Inferior parietal cortex (tissue), 1 donor: ENCODE measurements at regions not wholly inside any gene's neighbourhood (a gene's known extent, or its start where the extent isn't known, plus 50 kb on each side); places are given as distances from the start of the nearest gene placed in this dataset.
"Not testable (repeated sequence)": the region's sequence is repeated elsewhere in the genome, so short reads cannot be mapped to it uniquely, and the experiment has no call there.

Experiments used
- DNase-seq: peaks from one replicate; pipeline ENCODE4 v3.0.0-alpha.2; 2016; ENCODE audit errors: extremely low spot score

DNA sequence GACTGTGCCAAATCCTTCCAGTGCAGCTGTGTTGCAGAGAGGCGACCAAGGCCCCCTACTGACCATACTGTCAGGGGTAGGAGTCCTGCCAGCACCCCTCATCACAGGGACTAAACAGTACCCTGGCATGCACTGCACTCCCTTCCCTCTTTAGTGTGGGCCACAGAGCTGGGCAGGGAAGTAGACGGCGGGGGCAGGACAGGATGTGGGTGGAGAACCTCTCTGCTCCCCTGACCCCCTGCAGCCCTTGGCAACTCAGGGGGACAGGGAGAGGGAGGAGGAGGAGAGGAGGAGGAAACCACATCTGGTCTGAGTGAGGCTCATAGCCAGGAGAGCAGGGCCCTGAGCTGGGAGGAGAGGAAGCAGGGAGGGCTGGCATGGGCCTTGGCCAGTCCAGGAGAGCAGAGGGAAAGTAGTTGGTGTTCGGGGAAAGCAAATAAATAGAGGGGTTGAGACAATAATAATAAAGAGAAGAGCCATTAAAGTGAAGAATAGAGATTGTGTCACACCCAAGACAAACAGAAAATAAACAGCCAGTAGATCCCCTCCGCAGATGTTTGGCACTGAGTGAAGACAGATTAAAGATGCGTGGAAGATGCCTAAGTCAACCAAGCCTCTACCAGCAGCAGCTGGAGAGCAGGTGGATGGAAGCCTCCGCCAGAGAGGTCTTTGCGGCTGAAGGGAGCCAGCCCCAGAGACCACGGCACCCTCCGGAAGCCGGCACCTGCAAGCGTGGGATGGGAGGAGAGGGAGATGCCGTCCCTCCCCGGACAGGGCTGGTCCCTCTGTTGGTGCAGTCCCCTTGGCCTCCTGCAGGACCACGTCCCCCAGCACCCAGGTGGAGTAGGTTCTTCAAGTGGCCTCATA lies 61.5 kb downstream of the RPUSD4 start:
- no peak for DNase-seq

DNA sequence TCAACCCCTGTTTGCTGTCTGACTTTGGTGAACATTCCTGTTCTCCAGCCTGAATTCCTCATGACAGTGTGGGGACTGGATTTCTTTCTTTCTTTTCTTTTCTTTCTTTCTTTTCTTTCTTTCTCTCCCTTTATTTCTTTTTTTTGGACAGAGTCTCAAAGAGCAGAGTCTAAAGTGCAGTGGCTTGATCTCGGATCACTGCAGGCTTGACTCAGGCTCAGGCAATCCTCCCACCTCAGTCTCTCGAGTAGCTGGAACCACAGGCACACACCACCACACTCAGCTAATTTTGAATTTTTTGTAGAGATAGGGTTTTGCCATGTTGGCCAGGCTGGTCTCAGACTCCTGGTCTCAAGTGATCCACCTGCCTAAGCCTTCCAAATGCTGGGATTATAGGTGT lies 63.1 kb downstream of the RPUSD4 start:
- DNase-seq: no peak

DNA sequence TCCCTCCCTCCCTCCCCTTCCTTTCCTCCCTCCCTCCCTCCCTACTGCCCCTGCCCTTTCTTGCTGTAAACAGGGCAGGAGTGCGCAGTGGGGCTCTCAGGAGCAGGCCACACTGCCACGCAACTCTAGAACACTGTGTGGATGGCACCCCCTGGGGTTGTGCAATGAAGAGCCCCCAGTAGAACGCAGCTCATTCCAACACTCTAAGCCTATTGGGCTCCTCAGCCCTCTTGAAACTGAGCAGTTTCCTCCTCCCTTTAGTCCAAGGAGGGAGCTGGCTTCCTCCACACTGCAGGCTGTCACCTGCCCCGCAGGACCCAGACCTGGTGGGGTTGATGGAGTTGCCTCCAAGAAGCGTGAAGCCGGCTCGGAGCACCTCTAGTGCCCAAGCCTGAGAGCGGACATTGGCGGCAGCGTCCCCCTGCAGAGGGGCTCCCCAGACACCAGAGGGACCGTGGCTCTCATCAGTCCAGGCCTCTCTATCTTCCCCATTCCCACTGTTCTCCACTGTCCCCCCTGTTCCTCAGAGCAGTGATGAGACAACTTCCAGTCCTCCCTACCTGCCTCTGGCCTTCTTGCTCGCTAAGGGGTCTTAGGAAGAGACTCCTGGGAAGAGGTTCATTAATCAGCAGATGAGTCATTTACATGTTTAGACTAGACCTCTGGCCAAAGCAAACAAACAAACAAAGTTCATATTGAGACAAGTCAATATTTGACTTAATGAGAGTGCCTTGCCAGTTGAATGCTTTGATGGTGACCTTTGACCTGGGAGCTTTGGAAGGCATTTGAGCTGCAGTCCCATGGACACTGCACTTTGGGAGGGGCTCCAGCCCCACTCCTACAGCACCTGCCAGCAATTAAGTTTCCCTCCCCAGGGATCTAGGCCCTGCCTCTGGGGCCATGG lies 64.0 kb downstream of the RPUSD4 start:
- no peak for DNase-seq

DNA sequence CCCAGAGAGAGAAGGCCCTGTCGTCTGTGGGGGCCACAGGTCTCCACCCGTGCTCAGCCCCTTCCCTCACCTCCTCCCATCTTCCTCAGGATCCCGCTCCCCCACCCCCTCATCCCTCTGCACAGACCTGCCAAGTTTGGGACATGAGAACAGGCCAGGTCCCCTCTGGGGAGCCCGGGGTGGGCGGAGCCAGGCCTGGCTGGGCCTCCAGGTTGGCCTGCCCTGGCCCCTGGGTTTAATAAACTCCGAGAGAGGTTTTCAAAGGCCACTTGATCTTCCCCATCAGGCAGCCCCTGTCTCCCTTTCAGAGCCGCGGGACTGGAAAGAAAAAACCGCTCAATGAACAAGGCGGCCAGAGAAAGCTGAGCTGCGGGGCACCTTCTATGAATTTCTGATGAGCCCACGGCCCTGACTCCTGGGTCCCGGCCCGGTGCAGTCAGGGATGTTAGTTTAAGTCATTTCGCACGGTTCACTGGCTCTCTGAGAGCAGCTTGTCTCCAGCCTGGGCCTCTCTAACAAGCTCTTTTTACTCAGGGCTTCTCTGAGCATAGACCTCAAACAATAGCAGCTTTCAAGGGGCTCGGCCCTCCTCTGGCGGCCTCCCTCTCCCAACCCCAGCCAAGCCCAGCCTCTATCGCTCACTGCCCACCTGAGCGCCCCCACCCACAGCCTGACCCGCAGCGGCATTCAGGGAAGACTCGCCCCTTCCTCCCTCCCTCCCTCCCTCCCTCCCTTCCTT lies 64.8 kb downstream of the RPUSD4 start:
- DNase-seq: peak; percentile 13

DNA sequence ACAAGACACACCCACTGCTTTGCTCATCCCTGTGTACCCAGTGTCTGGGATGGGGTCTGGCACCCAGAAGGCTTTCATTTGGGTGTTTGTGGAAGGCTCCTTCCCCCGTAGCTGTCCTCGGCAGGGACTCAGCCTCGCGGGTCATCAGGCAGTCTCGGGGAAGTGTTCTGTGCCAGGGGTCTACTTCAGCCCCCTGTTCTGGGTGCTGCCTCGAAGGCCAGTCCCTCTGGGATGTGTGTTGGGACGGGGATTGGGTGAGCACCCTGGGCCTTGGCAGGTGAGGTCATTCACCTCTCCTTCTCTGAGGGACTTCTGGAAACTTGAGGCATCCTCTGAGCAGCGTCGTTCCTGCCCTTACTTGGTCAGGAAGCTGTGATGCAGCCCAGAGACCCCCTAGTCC lies 65.5 kb downstream of the RPUSD4 start:
- DNase-seq: no peak

DNA sequence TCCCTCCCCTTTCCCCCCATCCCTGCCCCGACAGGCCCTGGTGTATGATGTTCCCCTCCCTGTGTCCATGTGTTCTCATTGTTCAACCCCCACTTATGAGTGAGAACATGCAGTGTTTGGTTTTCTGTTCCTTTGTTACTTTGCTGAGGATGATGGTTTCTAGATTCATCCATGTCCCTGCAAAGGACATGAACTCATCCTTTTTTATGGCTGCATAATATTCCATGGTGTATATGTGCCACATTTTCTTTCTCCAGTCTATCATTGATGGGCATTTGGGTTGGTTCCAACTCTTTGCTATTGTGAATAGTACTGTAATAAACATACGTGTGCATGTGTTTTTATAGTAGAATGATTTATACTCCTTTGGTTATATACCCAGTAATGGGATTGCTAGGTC lies 68.0 kb downstream of the RPUSD4 start:
- not testable (repeated sequence) for DNase-seq

DNA sequence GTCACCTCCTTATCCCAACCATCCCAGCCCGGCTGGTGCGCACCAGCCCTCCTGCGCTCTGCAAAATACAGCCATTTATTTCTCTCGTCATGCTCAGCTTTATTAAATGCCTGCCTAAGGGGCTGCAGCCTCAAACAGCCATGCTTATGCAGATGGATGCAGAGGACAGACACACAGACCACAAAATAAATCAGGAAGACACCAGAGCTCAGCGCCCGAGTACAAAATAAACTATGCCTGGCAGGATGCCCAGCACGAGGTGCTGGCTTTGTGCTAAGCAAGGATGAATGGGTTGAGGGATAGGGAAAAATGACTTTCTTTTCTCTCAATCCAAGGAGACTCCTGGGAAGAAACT lies 70.5 kb downstream of the RPUSD4 start:
- DNase-seq: peak; percentile 43

DNA sequence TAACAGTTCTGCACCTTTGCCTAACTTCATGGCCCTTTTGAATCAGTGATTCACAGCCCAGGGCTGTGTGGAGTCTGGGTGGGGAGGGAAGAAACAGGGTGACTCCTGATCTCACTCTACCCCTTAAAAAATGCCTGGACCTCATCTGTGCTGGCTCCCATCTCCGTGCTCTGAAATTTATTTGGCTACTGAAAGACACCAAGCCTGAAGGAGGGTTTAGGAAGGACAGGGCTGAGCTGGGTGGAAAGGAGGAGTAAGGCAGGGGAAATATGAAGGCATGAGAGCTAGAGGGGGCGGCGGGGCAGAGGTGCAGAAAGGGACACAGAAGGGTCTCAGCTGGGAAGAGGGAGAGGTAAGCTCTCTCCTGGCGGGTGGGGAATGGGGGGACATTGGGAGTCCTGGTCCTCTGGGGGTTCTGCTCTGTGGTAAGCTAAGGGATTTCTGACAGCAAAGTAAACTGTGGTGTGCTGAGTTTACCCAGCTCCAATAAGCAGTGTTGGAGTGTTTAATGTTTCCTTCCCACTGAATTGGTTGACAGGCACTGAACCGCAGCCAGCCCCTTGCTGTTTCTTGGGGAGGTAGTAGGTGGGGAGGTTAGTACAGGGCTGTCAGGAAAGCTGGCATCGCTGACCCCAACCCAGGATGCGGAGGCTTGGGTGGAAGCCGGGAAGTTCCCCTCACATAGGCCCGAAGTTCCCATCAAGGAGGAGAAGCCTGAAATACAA lies 71.1 kb downstream of the RPUSD4 start:
- DNase-seq: no peak

DNA sequence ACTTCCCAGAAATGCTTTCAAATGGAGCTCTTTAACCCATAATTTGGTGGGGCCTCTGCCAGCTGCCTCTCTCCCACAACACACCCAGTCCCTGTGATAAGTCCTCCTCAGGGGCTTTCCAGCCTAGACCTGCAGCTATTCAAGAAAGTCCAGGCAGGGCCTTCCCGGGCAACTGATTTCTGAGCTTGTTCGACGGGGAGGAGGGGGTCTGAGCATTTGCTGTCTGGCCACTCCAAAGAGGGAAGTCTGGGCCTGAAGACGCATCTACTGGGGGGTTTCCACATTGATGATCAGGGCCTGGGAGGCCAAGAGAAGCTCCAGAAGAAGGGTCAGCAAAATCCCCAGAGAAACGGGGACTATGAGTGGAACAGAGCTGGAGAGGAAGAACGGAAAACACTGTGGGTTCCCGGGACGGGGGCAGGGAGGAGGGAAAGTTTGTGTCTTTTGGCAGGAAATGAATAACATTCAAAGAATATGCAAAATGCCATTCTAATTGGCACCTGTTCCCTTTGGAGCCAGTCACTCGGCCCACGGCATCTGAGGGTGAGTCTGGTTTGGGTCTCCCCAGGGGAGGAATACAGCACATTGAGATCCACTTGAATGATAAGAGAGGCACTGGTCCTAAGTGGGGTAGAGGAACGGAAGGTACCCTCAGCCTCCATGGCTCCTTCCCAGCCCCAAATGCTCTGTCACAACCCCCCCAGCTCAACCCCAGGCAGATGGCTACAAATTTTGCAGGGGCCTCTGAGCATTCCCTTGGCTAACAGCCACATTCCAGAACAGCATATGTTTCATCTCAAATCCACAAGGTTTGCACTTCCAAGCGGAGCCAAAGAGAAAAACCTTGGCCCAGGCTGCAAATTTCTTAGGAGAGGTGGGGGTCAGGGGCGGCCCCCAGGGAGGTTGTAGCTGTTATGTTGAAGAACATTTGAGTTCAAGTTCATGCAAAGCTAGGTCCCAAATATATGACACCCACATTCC lies 72.0 kb downstream of the RPUSD4 start:
- DNase-seq: no peak

DNA sequence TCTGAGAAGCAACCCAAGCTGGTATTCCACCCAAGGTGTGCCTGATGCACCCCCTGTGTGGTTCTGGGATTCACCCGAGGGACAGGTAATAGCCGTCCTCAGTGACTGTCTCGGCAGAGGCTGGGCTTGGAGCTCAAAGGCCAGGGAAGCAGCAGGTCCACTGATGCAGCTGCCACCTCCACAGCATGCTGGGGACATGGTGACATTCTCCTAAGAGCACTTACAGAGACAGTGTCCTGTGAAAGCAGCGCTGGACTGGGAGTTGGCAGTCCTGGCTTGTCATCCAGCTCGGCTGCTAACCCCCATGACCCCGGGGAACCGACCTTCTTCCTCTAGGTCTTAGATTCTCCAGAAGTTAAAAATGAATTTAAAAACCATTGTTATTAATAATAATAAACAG lies 72.8 kb downstream of the RPUSD4 start:
- no peak for DNase-seq

DNA sequence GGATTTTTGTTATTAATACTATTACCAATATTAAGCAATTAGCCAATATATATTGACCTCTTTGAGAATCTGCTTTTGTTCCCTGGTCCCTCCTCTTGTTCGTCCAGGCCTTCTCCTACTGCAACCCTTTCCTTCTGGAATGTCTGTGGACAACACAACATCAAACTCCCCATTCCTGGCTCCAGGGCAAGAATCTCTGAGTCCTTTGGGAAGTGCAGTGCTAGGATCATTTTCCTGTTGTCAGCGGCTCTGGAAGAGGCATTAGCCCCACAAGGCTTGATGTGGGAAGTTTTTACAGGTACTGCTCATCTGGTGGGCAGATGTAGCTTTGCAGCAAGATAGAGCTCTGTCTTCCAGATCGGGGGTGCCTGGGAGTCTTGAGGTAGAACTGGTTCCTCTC lies 74.3 kb downstream of the RPUSD4 start:
- DNase-seq: no peak

DNA sequence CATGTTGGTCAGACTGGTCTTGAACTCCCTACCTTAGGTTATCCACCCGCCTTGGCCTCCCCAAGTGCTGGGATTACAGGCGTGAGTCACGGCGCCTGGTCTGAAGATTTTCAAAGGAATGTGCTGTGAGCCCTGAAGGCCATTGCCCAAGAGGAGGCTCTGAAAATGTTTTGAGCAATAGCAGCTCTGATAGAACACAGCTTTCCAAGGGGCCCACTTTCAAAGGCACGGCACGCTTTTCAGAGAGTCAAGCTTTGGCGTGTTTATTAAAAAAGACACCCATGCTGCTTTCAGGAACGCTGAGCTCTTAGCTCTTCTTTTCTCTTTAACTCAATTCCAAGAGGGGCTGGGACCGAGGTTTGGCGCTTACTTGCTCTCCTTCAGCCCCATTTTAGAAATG lies 73.8 kb upstream of the CDON start:
- DNase-seq: no peak

DNA sequence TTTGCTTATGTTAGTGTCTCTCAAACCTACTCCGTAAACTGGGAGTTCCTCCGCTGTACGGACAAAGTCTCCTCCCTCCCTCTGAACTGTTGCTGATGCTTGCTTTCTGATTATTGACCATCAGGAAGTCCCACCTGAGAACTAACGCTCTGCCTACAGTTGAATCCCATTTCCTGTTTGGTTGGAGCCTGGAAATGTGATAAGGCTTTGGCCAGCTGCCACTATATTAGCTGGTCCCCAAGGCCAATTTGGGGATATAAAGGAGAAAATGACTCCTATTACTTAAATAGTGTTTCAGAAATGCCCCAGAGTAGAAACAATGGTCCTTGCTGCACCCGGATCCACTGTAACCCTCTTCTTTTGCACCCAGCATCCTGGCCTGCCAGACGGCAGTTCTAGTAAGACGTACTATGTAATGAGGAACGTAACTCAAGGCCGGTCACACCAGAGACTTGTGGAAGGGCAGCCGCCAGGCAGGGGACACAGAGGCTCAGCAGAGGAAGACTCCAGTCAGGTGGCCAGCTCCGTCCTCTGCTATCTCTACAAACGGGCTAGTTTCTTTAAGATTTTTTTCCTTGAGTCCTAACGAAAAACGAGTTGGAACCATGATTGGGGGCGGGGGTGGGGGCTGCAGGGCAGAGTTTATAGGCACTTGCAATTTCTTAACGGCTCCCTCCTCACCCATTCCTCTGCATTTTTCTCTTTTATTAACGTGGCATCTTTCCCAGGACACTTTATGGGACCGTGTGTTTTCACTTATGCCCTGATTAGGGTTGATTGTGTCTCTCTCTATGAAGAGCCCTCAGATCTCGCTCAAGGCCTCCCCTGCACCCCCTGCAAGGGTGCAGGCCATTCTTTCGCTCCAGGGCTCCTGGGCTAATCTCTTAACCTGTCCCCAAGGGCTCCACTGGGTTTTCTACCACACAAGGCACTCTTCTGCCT lies 72.8 kb upstream of the CDON start:
- DNase-seq: no peak

DNA sequence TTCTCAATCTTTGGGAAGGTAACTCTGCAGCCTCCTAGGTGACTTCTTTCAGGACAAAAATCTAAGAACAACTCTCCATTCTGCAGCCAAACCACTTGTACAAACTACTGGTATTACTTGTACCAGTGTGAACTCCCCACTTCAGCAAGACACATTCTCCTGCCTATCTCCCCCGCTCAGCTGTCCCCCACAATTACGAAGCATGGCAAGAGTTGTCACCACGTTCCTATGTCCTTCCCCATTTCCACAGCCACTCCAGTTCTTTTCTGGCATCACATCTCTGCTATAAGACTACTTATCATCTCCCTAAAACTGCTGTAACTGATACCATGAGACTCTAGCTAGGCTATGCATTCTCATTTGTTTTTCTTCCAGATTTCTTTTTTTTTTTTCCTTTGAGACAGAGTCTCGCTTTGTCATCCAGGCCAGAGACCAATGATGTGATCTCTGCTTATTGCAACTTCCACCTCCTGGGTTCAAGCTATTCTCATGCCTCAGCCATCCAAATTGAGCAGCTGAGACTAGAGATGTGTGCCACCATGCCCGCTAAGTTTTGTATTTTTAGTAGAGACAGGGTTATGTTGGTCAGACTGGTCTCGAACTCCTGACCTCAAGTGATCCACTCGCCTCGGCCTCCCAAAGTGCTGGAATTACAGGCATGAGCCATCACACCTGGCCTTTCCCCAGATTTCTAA lies 71.9 kb upstream of the CDON start:
- DNase-seq: no peak

DNA sequence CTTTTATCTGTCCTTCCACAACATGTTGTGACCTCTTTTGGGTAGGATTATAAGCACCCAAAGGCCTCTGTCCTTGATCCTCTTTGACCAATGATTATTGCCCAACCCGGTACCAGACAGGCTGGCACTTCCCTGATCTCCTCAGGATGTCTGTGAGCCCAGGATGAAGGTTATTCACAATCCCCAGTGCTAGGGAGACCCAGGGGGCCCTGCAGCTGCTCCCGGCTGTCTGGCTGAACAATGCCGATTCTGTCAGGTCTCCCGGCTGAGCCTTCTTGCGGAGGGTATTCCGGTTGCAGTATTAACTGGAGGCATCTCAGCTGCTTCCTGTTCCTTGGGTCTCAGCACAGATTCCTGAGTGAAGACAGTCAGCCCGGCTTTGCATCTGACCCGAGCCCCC lies 71.2 kb upstream of the CDON start:
- no peak for DNase-seq

DNA sequence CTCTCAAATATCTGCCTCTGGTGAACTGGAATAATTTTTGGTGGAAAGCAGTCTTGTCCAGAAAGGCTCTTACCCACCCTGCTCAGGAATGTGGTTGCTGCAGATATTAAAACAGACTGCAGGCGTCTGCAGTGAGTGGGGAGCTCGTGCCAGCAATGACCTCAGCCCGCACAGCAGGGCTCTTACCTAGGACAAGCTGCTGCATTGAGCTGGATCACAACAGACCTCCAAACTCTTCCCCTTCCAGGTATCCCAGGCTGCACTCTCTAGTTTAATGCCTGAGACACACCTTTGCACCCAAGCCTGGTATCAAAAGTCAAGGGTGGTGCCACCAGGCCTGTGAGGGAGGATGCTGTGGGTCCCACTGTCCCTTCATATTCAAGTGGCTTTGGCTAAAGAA lies 69.7 kb upstream of the CDON start:
- no peak for DNase-seq

DNA sequence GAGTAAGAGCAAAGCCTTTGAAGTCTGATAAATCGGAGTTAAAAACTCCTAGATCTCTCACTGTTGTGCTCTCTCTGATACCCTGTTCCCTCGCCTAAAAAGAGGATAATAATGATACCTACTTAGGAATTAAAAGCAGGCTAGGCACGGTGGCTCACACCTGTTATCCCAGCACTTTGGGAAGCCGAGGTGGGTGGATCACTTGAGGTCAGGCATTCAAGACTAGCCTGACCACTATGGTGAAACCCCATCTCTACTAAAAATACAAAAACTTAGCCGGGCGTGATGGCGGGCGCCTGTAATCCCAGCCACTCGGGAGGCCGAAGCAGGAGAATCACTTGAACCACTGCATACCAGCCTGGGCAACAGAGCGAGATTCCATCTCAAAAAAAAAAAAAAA lies 68.1 kb upstream of the CDON start:
- not testable (repeated sequence) for DNase-seq
